MM.1S (cell line): ENCODE measurements at regions not wholly inside any gene's neighbourhood (a gene's known extent, or its start where the extent isn't known, plus 50 kb on each side); places are given as distances from the start of the nearest gene placed in this dataset.

Source experiments
- CTCF ChIP-seq: fragments of 300-600 bp; sonication (generic); IDR thresholded peaks from 2 replicates; pipeline ENCODE4 v1.5.1; 2016; ENCODE audit warnings: antibody characterized with exemption, low read length, mixed read lengths
- EZH2 ChIP-seq: fragments of 300-600 bp; sonication (generic); optimal IDR thresholded peaks from 2 replicates; pipeline ENCODE3; 2017; ENCODE audit warnings: low read depth, mild to moderate bottlenecking, antibody characterized with exemption, low read length, mixed read lengths
- EZH2phosphoT487 ChIP-seq: fragments of 300-600 bp; sonication (generic); IDR thresholded peaks from 2 replicates; pipeline ENCODE4 v1.6.1; 2018; ENCODE audit warnings: antibody characterized with exemption, low read length

- peak; percentile 78 for TF ChIP-seq CTCF
- TF ChIP-seq EZH2: no peak
- no peak for TF ChIP-seq EZH2phosphoT487
Observed at GRCh38 chr18:27685807-27686412, 491.0 kb downstream of the CDH2 start.
